AG04449 (cell line): ENCODE measurements at regions not wholly inside any gene's neighbourhood (a gene's known extent, or its start where the extent isn't known, plus 50 kb on each side); places are given as distances from the start of the nearest gene placed in this dataset.

Source experiments
- CTCF ChIA-PET: fragments of 350-600 bp; formaldehyde crosslinking; extraction: SDS; loops from one replicate; lab custom pipeline; 2021; ENCODE audit warnings: antibody characterized with exemption; lab: Yijun Ruan, JAX
- POLR2A ChIA-PET: fragments of 400-600, 350-600 bp; formaldehyde crosslinking; extraction: SDS; loops from one replicate; lab custom pipeline; 2020; ENCODE audit warnings: antibody characterized with exemption, inconsistent platforms; lab: Yijun Ruan, JAX
- DNase-seq: peaks from one replicate; pipeline ENCODE4 v3.0.0-alpha.2; 2010; ENCODE audit warnings: low read depth, low spot score
- H3K4me3 ChIP-seq: 2 replicates; pipeline ENCODE4 v1.5.1; 2011; ENCODE audit warnings: low read depth, mild to moderate bottlenecking, control low read depth, low read length
- TF ChIP-seq, protein P1 (sequence below): IDR thresholded peaks from one replicate; pipeline ENCODE4 v1.5.1; 2011; ENCODE audit warnings: mild to moderate bottlenecking, moderate library complexity, low read length, control low read depth, inconsistent platforms; ENCODE audit not compliant: insufficient read depth; ENCODE audit errors: missing control alignments

- no peak for DNase-seq
- TF ChIP-seq, protein P1, sequence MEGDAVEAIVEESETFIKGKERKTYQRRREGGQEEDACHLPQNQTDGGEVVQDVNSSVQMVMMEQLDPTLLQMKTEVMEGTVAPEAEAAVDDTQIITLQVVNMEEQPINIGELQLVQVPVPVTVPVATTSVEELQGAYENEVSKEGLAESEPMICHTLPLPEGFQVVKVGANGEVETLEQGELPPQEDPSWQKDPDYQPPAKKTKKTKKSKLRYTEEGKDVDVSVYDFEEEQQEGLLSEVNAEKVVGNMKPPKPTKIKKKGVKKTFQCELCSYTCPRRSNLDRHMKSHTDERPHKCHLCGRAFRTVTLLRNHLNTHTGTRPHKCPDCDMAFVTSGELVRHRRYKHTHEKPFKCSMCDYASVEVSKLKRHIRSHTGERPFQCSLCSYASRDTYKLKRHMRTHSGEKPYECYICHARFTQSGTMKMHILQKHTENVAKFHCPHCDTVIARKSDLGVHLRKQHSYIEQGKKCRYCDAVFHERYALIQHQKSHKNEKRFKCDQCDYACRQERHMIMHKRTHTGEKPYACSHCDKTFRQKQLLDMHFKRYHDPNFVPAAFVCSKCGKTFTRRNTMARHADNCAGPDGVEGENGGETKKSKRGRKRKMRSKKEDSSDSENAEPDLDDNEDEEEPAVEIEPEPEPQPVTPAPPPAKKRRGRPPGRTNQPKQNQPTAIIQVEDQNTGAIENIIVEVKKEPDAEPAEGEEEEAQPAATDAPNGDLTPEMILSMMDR, result no peak
- ChIA-PET POLR2A (no interaction called here), CTCF (no interaction called here)
- no peak overlapping the region for H3K4me3 ChIP-seq
Measured at GRCh38 chr5:159698322-159698721, 218.0 kb upstream of the ADRA1B start.

GRCh38 chr5:159700016-159700415, 216.3 kb upstream of the ADRA1B start:
- no peak overlapping the region for H3K4me3 ChIP-seq
- ChIA-PET POLR2A (no interaction called here), CTCF (no interaction called here)
- TF ChIP-seq, protein P1, result no peak
- no peak for DNase-seq

DNA sequence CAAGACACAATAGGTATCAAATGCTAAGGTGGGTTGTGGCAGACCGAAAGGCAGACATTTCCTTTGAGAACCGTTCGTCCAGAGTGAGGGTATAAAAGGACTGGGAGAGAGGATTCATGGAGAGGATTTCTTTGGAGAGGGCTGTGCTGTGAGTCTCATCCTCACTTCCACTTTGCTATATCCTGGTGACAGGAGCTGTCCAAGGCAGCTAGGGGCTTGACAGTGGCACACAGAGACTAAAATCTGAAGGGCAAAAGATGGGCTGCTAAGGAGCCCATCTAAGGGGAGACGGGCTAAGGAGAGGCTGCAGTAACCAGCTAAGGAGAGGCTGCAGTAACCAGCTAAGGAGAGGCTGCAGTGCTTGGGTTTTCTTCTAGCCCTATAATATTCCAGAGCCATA, 214.0 kb upstream of the ADRA1B start:
- POLR2A ChIA-PET, result no interaction called here
- no peak for DNase-seq
- CTCF ChIA-PET, result no interaction called here
- H3K4me3 ChIP-seq, result no peak overlapping the region
- TF ChIP-seq, protein P1, result no peak

DNA sequence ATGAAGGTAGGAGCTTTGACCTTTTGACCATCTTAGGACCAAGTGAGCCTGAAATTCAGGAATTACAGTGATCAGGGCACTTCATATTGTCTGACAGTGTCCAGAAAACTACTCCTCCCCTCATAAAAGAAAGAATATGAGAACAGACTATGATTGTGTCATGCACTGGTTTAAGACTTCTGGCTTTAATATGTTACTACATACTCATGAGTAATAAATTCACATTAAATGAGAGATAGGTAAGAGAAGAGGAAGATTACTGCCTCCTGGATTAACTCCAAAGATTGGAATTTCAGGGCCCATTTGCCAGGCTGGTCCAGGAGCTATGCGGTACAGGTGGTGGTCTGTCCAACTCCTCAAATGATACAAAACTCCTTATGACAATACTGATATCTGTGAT, 213.5 kb upstream of the ADRA1B start:
- H3K4me3 ChIP-seq, result no peak overlapping the region

GRCh38 chr5:159704160-159704559, 212.1 kb upstream of the ADRA1B start:
- CTCF ChIA-PET, result no interaction called here

More for the DNA sequence above, 213.5 kb upstream of the ADRA1B start:
- TF ChIP-seq, protein P1, result no peak
- CTCF ChIA-PET, result no interaction called here
- no peak for DNase-seq
- POLR2A ChIA-PET, result no interaction called here

GRCh38 chr5:159705948-159706347, 210.3 kb upstream of the ADRA1B start:
- TF ChIP-seq, protein P1, result no peak
- ChIA-PET CTCF (no interaction called here), POLR2A (no interaction called here)
- H3K4me3 ChIP-seq, result no peak overlapping the region
- DNase-seq, result no peak

More at GRCh38 chr5:159704160-159704559, 212.1 kb upstream of the ADRA1B start:
- POLR2A ChIA-PET, result interaction anchor here (0.7 kb wide), 1 partner anchor 152 kb away, joined by 3 read pairs; no protein-coding TSS in a partner anchor
- DNase-seq, result no peak
- TF ChIP-seq, protein P1, result no peak
- H3K4me3 ChIP-seq, result no peak overlapping the region
